GM19438 (cell line): ENCODE measurements at regions not wholly inside any gene's neighbourhood (a gene's known extent, or its start where the extent isn't known, plus 50 kb on each side); places are given as distances from the start of the nearest gene placed in this dataset.
"Not testable (repeated sequence)": the region's sequence is repeated elsewhere in the genome, so short reads cannot be mapped to it uniquely, and the experiment has no call there.

ENCODE experiments used
- ATAC-seq: cut with Tn5 transposase; IDR thresholded peaks from one replicate; pipeline ENCODE4 v1.9.1; 2021; ENCODE audit warnings: low read depth; ENCODE audit not compliant: unreplicated experiment

DNA sequence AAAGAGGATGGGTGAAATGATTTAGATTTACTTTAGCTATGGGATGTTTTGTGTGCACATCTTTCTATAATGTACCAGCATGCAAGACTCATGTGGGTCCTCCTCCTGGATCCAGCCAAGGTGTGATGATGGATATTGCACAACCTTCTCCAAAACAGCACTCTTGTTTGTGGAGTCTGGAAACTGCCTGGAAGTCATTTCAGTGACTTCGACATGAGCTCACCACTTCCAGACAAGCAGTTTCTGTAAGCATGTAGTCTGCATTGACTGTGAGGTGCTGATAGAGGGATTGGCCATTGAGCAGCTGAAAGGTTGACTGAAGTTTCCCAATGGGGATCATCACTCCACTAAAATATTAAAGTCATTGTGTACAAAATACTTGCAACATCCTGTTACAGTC lies 154.0 kb downstream of the TRIB2 start:
- no peak for ATAC-seq

DNA sequence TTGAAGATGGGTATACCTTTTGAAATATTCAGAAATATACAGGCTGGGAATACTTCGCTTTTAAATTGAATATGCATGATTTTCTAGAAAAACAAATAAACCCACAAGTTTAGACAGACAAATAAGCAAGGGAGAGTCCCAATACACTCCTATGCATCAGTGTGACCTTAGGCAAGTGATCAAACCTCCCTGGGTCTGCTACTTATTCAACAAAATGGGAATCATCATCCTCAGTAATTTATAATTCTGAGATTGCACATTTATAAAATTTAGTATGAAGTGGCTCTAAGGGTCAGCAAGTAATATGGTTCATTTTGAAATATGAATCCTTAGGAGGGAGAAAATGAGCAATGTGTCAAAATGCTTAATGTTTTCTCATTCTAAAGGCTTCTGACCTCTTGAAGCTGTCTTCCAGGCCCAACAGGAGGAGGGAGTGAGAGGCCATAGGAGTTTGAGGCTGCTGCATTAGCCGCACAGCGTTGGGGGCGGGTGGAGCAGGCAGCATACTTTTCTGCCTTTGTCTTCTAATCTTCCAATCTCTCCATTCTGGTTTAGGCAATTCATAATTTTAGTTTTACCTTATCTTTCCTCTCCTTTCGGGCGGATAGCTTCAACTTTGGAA lies 155.1 kb downstream of the TRIB2 start:
- no peak for ATAC-seq

DNA sequence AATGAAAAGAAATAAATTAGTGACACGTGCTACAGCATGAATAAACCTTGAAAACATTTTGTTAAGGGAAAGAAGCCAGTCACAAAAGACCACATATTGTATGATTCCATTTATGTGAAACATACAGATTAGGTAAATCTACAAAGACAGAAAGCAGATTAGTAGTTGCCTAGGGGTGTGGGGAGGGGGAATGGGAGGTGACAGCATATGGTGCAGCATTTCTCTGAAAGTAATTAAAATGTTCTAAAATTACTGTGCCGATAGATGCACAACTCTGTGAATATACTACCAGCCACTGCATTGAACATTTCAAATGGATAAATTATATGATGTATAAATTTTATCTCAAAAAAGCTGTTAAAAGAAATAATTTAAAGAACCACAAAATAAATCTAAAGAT lies 161.0 kb downstream of the TRIB2 start:
- no peak for ATAC-seq

DNA sequence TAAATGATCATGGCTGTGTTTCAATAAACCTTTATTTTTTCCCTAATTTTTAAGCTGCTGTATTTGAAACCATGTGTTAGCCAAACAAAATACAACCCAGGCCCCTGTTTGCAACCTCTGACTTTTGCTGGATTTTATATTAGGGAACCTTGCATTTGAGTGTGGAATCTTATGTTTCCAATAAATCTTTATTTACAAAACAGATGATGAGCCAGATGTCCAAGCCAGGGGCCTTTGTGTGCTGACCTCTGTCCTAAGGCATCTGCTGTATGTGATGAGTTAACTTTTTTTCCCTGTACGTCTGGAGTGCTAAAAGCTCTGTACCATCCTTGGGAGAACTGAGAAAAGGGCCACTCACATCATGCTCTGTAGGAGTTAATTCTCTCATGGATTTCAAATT lies 162.9 kb downstream of the TRIB2 start:
- ATAC-seq, result no peak

DNA sequence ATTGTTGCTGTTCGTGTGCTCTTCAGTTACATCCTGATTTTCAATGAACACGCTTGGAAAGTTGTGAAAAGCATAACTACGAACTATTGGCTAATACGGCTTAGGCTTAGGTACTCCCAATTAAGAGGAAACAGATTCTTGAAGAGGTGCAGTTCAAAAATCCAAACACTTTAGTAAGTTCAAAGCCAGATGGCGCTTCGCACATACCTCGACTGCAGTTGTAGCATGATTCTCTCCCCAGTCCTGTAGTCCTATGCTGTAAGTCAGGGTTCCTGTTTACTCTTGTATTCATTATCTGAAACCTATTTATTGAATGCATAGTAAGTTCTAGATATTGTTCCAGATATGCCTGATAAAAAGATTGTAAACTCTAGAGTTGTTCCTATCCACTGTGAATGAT lies 165.2 kb downstream of the TRIB2 start:
- no peak for ATAC-seq

DNA sequence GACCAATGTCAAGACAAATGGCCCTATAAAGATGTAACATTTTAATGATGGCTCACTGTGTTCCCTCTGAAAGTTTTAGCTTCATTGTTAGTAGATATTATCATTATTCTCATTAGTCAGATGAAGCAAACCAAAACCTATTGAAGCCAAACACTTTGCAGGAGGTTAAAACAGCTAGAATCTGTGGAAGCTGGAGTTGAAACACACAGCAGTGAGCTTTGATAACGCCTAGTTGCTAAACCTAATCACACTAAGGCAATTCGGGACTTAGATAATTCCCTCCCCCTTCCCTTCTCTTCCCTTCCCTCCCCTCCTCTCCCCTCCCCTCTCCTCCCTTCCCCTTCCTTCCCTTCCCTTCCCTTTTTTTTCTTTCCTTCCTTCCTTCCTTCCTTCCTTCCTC lies 165.7 kb downstream of the TRIB2 start:
- ATAC-seq, result no peak

DNA sequence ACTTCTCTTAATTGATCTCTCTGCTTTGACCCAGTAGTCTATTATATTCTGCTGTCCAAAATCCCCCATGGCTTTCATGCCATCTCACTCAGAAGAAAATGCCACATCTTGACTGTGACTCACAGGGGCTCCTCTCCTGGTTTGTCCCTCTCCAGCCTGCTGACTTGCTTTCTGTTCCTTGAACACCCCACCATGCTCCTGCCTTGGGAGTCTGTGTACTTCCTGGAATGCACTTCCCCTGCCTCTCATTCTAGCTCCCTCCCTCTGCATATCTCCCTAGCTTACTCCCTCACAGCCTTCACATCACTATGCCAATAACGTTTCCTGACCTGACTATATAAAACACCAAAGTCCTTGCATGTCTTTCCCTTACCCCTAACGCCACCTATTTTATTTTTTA lies 167.2 kb downstream of the TRIB2 start:
- ATAC-seq, result no peak

DNA sequence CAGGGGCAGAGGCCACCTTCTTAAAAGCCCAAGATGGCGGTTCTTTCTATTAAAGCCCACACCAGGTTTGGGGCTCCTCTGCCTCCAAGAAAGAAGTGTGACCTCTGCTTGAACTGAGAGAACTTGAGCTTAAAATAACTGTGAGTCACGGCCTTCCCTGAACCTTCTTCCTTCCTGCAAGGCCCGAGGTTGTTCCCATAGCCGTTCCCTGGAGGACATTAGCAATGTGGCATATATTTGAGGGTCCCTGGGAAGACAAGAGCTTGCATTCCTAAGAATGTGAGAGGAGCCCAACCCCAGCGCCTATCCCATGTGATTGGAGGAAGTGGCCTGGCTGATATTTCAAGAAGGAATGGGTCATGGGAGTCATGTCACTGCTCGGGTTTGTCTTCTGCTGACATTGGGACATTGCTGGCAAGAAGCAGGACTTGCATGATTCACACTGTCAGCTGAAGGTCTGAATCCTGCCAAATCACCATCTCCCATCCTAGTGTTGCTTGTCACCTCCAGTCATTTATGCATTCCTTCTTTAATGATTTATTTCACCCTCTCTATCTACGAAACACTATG lies 168.1 kb downstream of the TRIB2 start:
- no peak for ATAC-seq

DNA sequence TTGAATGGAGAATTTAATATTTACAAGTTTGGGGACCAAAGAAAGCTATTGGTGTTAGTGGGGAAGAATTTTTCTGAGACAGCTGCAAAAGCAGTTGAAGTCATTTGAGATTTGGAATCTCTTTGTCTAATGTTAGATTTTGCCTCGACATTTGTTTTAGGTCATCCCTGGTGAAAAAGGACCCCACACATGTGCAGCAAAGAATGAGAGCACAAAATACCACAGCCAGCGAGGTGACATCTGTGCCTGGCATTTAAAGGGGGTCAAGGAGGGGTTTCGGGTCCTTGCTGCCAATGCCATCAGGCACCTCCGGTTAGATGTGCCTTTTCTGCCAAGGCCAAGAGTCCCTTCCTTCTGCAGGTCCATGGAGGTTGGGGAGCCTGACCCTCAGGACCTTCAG lies 173.3 kb downstream of the TRIB2 start:
- ATAC-seq, result no peak

DNA sequence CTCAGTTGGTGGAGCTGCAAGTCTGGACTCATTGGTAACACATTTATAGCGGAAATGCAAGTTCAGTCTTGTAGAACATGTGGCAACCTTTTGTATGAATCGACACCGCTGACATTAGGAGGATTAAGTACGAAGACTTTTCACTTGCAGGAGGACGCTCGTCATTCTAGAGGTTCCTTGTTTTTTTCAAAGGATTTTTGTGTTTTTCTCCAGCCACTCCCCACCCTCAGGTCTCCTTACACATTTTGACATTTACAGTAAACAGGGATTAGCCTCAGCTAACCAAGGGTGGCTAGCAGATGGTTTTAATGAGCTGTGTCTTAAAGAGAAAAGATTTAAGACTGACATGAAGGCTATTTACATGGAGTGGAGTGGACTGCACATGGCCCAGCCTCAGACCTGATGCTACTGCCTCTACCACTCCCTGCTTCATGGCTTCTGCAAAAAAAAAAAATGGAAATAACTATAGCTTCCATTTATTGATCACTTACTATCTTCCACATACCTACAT lies 173.8 kb downstream of the TRIB2 start:
- ATAC-seq, result no peak

DNA sequence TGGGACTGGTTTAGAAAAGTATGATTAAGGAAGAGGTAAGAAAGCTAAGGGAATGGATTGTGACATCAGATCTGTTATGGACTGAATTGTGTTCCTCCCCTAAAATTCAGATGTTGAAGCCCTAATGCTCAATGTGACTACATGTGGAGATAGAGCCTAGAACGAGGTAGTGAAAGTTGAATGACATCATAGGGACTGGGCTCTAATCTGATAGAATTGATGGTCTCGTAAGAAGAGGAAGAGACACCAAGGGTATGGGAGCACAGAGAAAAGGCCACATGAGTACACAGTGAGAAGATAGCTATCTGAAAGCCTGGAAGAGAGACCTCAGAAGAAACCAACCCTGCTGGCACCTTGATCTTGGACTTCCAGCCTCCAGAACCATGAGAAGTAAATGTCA lies 178.3 kb downstream of the TRIB2 start:
- ATAC-seq, result no peak

DNA sequence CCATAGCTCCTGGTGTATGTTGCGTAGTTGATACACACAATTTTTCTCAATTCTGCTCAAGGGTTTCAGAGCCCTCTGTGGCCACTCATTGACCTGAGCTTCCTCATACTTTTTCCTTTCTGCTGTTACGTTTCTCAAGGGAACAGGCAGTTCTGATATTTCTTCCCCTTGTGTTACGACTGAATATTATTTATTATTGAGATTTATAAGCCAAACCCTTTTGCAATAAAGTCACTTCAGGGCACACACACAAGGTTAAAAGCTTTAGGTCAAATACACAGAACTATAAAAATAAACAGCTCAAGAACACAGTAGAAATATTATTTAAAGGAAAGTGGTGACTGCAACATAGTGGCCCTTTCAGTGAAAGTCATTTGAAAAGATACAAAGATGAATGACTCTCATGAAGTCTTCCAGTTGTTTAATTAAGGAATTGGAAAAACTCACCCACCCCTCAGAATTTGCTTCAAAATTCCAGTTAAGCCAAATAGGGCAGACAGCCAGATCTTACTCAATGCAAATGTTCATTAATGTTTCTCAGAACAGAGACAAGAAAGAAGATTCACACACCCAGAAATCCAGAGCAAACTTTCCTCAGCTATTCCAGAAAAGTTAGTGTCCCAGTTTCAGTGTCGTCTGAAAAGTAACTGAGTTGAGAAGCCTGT lies 179.7 kb downstream of the TRIB2 start:
- no peak for ATAC-seq

DNA sequence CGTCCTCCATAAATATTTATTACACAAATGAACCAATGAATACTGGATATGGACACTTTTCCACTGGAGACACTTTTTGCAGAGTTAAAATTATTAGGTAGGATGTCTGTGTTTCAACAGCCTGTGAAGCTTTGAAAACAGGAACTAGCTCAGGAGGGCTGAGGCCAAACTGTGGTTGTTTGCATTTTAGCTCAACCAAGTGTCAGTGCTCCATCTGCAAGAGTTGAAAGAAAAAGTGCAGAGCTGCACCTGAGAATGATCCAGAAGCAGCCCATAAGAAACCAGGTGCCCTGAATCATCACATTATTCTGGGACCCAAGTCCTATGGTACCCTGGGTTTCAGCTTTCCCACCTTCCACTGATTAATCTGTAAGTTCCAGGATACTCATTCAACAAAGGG lies 180.4 kb downstream of the TRIB2 start:
- no peak for ATAC-seq

DNA sequence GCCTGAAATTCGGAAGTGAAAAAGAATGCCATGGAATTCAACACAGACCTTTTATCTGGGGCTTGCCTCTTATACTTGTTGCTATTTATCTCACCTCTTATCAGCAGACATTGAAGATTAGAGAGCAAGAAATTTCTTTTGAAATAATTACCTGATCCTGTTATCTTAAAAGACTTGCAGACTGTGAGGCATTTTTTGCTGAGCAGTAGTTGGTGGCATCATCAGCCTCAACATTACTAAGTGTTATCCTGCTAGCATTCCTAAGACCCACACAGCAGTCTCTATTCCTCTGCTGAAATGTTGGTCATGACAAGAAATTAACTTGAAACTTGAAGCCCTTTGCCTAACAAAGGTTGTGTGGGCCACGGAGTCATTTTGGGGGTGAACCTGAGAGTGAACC lies 186.5 kb downstream of the TRIB2 start:
- ATAC-seq, result no peak

DNA sequence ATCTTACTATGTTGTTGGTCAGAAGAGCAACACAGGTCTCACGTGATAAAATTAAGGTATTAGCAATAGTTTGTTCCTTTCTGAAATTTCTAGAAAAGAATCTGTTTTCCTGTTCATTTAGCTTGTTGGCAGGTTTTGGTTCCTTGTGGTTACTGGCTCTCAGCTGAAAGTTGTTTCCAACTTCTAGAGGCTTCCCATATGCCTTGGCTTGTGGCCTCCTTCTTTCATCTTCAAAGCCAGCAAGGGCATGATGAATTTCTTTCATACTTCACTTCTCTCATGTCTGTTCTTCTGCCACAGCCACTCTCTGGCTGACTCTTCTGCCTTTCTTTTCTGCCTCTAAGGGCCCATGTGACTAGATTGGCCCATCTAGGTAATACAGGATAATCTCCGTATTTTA lies 193.7 kb downstream of the TRIB2 start:
- ATAC-seq, result no peak

DNA sequence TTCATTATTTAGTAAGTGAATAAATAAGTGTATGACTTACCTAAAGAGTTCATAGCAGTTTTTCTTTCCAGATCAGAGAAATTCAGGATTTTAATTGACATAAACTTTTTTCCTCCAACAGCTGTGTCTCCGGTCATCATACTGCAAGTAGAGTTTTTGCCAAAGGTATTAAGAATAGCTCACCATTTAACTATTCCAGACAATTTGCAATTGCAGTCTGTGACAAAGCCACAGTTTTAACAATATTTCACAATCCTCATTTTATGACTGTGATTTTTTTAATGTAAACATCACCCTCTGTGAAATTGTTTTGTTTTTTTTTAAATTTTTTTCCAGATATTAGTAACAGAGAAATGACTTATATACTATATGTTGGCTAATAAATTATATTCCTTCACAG lies 199.1 kb downstream of the TRIB2 start:
- no peak for ATAC-seq

DNA sequence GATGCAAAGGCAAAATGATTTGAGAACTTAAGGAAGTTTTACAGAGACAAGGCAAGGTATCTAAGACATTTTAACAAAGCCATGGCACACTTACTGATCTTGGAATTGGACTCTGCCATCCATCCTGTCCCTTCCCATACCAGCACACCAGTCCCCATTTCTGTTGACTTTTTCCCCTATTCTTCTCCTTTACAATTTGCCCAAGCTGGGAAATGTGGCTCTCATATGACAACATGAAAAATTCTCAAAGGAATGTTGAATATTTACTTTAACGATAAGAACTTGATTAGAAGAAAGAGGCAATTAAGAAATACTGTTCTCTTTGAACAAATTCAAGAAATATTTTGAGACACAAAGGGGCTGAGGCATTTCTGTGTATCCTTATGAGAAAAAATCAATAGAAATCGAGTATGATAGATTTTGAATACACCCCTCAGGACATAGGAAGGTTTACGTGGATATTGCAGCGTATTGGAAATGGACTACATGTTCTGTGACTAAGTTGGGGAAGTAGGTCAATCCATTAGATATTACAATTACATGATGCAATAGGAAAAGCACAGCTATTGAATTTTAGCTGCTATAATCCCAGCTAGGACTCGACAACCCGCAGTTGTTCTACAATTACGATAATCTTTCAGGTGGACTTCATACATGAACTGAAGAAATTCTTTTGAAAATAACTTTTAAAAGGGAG lies 201.6 kb downstream of the TRIB2 start:
- no peak for ATAC-seq

DNA sequence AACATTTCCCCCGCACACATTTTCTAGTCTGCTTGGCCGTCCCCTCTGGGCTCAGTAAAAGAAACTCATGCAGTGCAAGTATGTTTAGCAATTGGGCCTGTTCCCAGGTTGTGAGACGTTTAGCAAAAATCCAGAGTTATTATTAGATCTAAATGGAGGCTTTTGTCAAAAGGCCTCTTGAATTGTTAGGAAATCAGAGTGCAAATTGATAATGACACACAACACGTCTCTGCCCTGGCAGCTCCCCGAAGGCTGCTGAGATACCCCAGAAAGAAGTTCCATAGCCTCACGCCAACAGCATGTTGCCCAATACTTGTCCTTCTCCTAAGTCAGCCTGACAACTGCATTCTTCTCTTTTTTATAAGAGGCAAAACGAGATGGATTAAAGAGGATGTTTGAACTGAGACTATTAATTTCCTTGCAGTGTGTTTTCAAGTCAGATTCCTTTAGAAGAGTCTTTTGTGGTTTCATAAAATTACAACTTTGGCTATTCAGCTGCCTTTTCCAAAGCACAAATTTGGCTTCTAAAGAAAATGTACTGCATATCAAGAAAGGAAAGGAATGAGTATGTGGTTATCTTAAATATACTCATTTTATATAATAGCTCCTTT lies 202.2 kb downstream of the TRIB2 start:
- ATAC-seq, result no peak

DNA sequence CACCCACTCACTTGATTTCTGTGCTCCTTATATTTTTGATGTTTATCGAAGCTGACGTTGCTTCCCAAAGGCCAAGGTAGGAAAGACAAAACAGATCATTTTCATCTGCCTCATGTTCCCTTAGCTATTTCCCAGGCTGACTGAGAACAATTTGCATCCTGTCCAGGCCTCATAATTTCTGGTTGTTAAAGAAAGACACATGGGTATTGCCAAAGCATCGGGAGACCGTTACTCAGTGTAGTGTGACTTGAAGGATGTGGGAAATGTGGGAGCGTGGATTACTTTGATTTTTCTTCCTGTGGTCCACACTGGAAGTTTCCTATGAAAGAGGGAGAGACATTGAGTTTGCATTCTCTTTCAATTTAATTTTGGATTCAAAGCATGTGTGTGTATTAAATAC lies 204.6 kb downstream of the TRIB2 start:
- no peak for ATAC-seq

DNA sequence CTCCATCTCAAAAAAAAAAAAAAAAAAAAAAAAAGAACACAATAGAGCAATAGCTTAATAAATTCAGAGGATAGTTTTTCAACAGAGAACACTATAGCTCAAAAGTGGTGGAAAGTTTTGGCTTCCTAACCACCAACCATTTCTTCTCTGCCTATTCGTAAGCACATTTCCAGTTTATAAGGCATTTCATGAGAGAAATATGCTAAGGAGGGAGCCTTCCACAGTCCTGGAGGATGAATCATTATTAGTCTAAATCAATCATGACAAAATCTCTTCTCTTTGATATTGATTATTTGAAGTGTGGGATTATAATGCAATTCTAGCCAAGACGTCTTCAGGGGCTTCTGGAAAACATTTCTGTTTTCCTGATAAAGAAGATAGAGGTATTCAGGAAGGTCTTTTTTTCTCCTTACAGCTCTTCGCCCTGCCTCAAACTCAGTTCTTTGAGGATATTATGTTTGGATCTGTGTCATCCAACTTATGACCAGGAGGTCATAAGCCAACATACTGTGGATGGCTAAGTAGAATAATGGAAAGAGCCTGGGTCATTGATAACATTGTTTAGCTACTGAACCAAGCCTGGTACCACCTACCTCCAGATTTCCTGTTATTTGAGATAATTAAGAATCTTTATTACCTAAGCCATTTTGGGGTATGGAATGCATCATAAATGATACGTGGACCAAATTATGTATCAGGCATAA lies 207.3 kb downstream of the TRIB2 start:
- no peak for ATAC-seq

DNA sequence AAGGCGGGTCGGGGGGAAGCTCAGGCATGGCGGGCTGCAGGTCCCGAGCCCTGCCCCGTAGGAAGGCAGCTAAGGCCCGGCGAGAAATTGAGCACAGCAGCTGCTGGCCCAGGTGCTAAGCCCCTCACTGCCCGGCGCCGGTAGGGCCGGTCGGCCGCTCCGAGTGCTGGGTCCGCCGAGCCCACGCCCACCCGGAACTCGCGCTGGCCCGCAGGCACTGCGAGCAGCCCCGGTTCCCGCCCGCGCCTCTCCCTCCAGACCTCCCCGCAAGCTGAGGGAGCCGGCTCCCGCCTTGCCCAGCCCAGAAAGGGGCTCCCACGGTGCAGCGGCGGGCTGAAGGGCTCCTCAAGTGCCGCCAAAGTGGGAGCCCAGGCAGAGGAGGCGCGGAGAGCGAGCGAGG lies 209.9 kb downstream of the TRIB2 start:
- not testable (repeated sequence) for ATAC-seq
